ENCODE measurements at regions not wholly inside any gene's neighbourhood (a gene's known extent, or its start where the extent isn't known, plus 50 kb on each side); places are given as distances from the start of the nearest gene placed in this dataset.
"Not testable (repeated sequence)": the region's sequence is repeated elsewhere in the genome, so short reads cannot be mapped to it uniquely, and the experiment has no call there.

GRCh38 chr2:84137034-84137433 lies 322.0 kb downstream of the SUCLG1 start:
- ATAC-seq, result no peak
- intact Hi-C loops (cut with DNase I), result no loop called here
- H3K4me3 ChIP-seq, result no peak overlapping the region

GRCh38 chr2:84132370-84132769 lies 326.7 kb downstream of the SUCLG1 start:
- intact Hi-C loops (cut with DNase I), result no loop called here

More at GRCh38 chr2:84137034-84137433, 322.0 kb downstream of the SUCLG1 start:
- no peak for TF ChIP-seq POLR2A (IDR thresholded peaks at IDR 0.05)
- TF ChIP-seq, protein P1, sequence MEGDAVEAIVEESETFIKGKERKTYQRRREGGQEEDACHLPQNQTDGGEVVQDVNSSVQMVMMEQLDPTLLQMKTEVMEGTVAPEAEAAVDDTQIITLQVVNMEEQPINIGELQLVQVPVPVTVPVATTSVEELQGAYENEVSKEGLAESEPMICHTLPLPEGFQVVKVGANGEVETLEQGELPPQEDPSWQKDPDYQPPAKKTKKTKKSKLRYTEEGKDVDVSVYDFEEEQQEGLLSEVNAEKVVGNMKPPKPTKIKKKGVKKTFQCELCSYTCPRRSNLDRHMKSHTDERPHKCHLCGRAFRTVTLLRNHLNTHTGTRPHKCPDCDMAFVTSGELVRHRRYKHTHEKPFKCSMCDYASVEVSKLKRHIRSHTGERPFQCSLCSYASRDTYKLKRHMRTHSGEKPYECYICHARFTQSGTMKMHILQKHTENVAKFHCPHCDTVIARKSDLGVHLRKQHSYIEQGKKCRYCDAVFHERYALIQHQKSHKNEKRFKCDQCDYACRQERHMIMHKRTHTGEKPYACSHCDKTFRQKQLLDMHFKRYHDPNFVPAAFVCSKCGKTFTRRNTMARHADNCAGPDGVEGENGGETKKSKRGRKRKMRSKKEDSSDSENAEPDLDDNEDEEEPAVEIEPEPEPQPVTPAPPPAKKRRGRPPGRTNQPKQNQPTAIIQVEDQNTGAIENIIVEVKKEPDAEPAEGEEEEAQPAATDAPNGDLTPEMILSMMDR (IDR thresholded peaks at IDR 0.05), result no peak
- DNase-seq, result no peak
- no peaks in the 10 kb centered on the region for H3K9me3 ChIP-seq
- H3K36me3 ChIP-seq (replicated peaks in 1 of 2; ENCODE audit: insufficient read depth in 1 of 2, low read depth in 2 of 2), result no peaks in the 10 kb centered on the region
- no peaks in the 10 kb centered on the region for H3K27me3 ChIP-seq
- 44 to 65% methylated on average over 3 of the region's 3 CpGs for WGBS, 2 donors
- no peaks in the 10 kb centered on the region for H3K4me1 ChIP-seq
- no peak overlapping the region for H3K27ac ChIP-seq

GRCh38 chr2:84131278-84131830 lies 327.7 kb downstream of the SUCLG1 start:
- ATAC-seq (no peak), DNase-seq (no peak)
- no peaks in the 10 kb centered on the region for H3K36me3 ChIP-seq (replicated peaks in 1 of 2; ENCODE audit: insufficient read depth in 1 of 2, low read depth in 2 of 2)
- WGBS, 2 donors, result 29 to 30% methylated on average over 1 of the region's 1 CpG
- no peak overlapping the region for H3K4me3 ChIP-seq
- intact Hi-C loops (cut with DNase I), result no loop called here
- H3K4me1 ChIP-seq, result no peaks in the 10 kb centered on the region
- TF ChIP-seq, protein P1 (IDR thresholded peaks at IDR 0.05), result no peak
- no peak overlapping the region for H3K27ac ChIP-seq
- no peaks in the 10 kb centered on the region for H3K9me3 ChIP-seq
- H3K27me3 ChIP-seq, result no peaks in the 10 kb centered on the region

More at GRCh38 chr2:84132370-84132769, 326.7 kb downstream of the SUCLG1 start:
- TF ChIP-seq, protein P1 (IDR thresholded peaks at IDR 0.05), result no peak
- no peak for TF ChIP-seq POLR2A (IDR thresholded peaks at IDR 0.05)
- Histone ChIP-seq H3K4me1 (no peaks in the 10 kb centered on the region), H3K27ac (no peak overlapping the region), H3K36me3 (replicated peaks in 1 of 2; ENCODE audit: insufficient read depth in 1 of 2, low read depth in 2 of 2) (no peaks in the 10 kb centered on the region), H3K27me3 (no peaks in the 10 kb centered on the region), H3K9me3 (no peaks in the 10 kb centered on the region), H3K4me3 (no peak overlapping the region)
- no peak for DNase-seq
- ATAC-seq, result no peak
- 40 to 52% methylated on average over 1 of the region's 1 CpG for WGBS, 2 donors

GRCh38 chr2:84129018-84129417 lies 330.1 kb downstream of the SUCLG1 start:
- no peak for TF ChIP-seq POLR2A (IDR thresholded peaks at IDR 0.05)
- TF ChIP-seq, protein P1 (IDR thresholded peaks at IDR 0.05), result no peak
- Histone ChIP-seq H3K36me3 (replicated peaks in 1 of 2; ENCODE audit: insufficient read depth in 1 of 2, low read depth in 2 of 2) (no peaks in the 10 kb centered on the region), H3K4me1 (no peaks in the 10 kb centered on the region), H3K27ac (no peak overlapping the region), H3K4me3 (no peak overlapping the region), H3K9me3 (no peaks in the 10 kb centered on the region), H3K27me3 (no peaks in the 10 kb centered on the region)
- DNase-seq, result no peak
- intact Hi-C loops (cut with DNase I), result no loop called here
- 54 to 66% methylated on average over 4 of the region's 4 CpGs for WGBS, 2 donors
- ATAC-seq, result no peak

DNA sequence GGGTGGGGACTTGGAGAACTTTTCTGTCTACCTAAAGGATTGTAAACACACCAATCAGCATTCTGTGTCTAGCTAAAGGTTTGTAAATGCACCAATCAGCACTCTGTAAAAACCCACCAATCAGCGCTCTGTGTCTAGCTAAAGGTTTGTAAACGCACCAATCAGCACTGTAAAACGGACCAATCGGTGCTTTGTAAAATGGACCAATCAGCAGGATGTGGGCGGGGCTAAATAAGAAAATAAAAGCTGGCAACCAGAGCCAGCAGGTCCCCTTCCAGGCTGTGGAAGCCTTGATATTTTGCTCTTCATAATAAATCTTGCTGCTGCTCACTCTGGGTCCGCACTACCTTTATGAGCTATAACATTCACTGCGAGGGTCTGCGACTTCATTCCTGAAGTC lies 331.3 kb downstream of the SUCLG1 start:
- H3K36me3 ChIP-seq (replicated peaks in 1 of 2; ENCODE audit: insufficient read depth in 1 of 2, low read depth in 2 of 2); intact Hi-C loops (cut with DNase I); H3K4me1 ChIP-seq; H3K9me3 ChIP-seq; DNase-seq; H3K27ac ChIP-seq; H3K27me3 ChIP-seq; ATAC-seq; H3K4me3 ChIP-seq: not testable (repeated sequence)
- WGBS, 2 donors, result 62 to 71% methylated on average over 8 of the region's 8 CpGs

Data from body of pancreas (tissue), 4 donors.